Ovary (tissue), 3 donors: ENCODE measurements at regions not wholly inside any gene's neighbourhood (a gene's known extent, or its start where the extent isn't known, plus 50 kb on each side); places are given as distances from the start of the nearest gene placed in this dataset.

Experiments
- POLR2A ChIP-seq: fragments of 450-650 bp; IDR thresholded peaks from one replicate; pipeline ENCODE4 v1.6.1; 2017; ENCODE audit warnings: antibody characterized with exemption, mild to moderate bottlenecking, moderate library complexity
- TF ChIP-seq, protein P1 (sequence below), 3 donors: fragments of 450-650 bp in 2 of 3; fragments of 200-600 bp in 1 of 3; IDR thresholded peaks; one replicate each; pipeline versions ENCODE4 v1.5.1 to v1.8.0; 2016 to 2022; ENCODE audit warnings: antibody characterized with exemption in 3 of 3, mild to moderate bottlenecking in 1 of 3
- donor health status: DM: no; HTN: no; CAD: no.

DNA sequence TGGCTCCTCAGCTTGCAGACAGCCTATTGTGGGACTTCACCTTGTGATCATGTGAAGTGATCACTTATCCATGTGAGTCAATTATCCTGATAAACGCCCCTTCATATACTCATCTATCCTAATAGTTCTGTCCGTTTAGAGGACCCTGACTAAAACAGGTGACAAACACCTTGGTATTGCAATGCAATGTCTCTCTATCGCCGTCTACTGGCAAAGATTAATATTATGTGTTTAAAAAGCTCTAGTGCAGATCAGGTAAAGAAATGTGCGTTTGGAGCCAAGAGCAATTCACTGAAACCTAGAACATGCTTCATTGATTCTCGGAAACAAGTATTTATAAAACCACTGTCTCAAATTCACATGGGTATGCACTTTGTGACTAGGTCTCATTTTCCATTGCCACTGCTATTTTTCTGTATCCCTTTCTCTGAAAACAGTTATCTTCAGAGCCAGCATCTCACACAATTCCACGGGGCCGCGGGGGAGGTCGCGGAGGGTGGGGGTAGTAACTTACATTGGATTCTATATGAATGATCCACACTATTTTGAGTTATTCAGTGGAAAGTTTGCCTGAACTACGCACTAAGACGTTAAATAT lies 554.6 kb upstream of the NCAM2 start:
- TF ChIP-seq, protein P1, sequence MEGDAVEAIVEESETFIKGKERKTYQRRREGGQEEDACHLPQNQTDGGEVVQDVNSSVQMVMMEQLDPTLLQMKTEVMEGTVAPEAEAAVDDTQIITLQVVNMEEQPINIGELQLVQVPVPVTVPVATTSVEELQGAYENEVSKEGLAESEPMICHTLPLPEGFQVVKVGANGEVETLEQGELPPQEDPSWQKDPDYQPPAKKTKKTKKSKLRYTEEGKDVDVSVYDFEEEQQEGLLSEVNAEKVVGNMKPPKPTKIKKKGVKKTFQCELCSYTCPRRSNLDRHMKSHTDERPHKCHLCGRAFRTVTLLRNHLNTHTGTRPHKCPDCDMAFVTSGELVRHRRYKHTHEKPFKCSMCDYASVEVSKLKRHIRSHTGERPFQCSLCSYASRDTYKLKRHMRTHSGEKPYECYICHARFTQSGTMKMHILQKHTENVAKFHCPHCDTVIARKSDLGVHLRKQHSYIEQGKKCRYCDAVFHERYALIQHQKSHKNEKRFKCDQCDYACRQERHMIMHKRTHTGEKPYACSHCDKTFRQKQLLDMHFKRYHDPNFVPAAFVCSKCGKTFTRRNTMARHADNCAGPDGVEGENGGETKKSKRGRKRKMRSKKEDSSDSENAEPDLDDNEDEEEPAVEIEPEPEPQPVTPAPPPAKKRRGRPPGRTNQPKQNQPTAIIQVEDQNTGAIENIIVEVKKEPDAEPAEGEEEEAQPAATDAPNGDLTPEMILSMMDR (IDR thresholded peaks at IDR 0.05): no peak
- TF ChIP-seq POLR2A: no peak
